ENCODE measurements at regions not wholly inside any gene's neighbourhood (a gene's known extent, or its start where the extent isn't known, plus 50 kb on each side); places are given as distances from the start of the nearest gene placed in this dataset.
"Not testable (repeated sequence)": the region's sequence is repeated elsewhere in the genome, so short reads cannot be mapped to it uniquely, and the experiment has no call there.

DNA sequence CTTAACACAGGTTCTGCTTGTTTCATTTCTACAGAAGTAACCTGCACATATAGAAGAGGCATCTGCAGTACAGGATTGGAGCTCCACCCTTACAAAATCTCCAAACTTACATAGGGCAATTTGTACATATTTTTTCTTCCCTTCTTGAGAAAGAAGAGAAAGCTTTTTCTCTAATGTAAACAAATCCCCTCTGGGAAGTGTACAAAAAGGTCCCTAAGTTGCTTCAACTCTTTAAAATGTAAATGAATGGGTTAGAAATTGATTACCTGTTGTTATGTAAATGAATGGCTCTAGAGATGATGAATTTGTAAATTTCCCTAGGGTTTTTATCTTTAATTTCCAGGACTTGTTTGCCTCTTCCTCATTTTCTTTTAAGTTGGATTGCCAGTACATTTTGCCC, 1183.7 kb downstream of the MRPL39 start:
- Histone ChIP-seq H3K4me3 (no peak overlapping the region), H3K27me3 (ENCODE audit: low read depth) (no peaks in the 10 kb centered on the region), H3K36me3 (no peaks in the 10 kb centered on the region), H3K9me3 (peaks cover 8% of the 10 kb centered on the region), H3K27ac (no peak overlapping the region), H3K4me1 (no peaks in the 10 kb centered on the region)
- DNase-seq (no peak), ATAC-seq (no peak)
- intact Hi-C loops (cut with DNase I), result no loop called here
- TF ChIP-seq, protein P1, sequence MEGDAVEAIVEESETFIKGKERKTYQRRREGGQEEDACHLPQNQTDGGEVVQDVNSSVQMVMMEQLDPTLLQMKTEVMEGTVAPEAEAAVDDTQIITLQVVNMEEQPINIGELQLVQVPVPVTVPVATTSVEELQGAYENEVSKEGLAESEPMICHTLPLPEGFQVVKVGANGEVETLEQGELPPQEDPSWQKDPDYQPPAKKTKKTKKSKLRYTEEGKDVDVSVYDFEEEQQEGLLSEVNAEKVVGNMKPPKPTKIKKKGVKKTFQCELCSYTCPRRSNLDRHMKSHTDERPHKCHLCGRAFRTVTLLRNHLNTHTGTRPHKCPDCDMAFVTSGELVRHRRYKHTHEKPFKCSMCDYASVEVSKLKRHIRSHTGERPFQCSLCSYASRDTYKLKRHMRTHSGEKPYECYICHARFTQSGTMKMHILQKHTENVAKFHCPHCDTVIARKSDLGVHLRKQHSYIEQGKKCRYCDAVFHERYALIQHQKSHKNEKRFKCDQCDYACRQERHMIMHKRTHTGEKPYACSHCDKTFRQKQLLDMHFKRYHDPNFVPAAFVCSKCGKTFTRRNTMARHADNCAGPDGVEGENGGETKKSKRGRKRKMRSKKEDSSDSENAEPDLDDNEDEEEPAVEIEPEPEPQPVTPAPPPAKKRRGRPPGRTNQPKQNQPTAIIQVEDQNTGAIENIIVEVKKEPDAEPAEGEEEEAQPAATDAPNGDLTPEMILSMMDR (IDR thresholded peaks at IDR 0.05), result no peak

DNA sequence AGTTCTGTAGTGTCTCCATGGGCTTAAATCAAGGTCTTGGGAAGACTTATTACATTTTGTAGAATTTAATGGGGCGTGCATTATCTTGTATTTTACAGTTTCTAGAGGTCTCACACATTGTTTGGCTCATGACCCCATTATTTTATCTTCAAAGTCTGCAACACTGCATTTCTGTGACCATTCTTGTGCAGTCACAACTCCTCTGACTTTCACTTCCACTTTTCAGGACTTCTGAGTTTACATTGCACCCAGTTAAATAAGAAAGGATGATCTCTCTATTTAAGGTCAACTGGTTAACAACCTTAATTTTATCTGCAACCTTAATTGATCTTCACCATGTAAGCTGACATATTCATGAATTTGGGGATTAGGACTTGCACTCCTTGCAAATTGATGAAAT, 1186.6 kb downstream of the MRPL39 start:
- Histone ChIP-seq H3K9me3 (peaks cover 8% of the 10 kb centered on the region), H3K4me1 (no peaks in the 10 kb centered on the region), H3K36me3 (no peaks in the 10 kb centered on the region), H3K4me3 (no peak overlapping the region), H3K27me3 (ENCODE audit: low read depth) (no peaks in the 10 kb centered on the region), H3K27ac (no peak overlapping the region)
- ATAC-seq (no peak), DNase-seq (no peak)
- intact Hi-C loops (cut with DNase I), result no loop called here
- TF ChIP-seq, protein P1 (IDR thresholded peaks at IDR 0.05), result no peak

DNA sequence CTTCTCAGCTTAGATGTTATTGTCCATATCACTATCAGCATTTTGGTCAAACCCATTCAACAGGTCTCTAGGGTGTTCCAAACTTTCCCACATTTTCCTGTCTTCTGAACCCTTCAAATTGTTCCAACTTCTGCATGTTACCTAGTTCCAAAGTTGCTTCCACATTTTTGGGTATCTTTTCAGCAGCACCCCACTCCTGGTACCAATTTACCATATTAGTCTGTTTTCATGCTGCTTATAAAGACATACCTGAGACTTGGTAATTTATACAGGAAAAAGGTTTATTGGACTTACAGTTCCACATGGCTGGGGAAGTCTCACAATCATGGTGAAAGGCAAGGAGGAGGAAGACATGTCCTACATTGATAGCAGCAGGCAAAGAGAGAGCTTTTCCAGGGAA, 1187.6 kb downstream of the MRPL39 start:
- DNase-seq; H3K27me3 ChIP-seq (ENCODE audit: low read depth); H3K27ac ChIP-seq; H3K4me3 ChIP-seq; H3K36me3 ChIP-seq; H3K4me1 ChIP-seq; H3K9me3 ChIP-seq; intact Hi-C loops (cut with DNase I); ATAC-seq: not testable (repeated sequence)

DNA sequence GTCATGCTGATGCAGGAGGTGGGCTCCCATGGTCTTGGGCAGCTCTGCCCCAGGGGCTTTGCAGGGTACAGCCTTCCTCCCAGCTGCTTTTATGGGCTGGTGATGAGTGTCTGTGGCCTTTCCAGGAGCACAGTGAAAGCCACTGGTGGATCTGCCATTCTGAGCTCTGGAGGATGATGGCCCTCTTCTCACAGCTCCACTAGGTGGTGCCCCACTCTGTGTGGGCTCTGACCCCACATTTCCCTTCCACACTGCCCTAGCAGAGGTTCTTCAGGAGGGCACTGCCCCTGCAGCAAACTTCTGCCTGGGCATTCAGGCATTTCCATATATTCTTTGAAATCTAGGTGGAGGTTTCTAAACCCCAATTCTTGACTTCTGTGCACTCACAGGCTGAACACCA, 1188.6 kb downstream of the MRPL39 start:
- TF ChIP-seq, protein P1 (IDR thresholded peaks at IDR 0.05), result no peak
- no peak for DNase-seq
- Histone ChIP-seq H3K36me3 (no peaks in the 10 kb centered on the region), H3K4me1 (no peaks in the 10 kb centered on the region), H3K27ac (no peak overlapping the region), H3K9me3 (peaks cover 8% of the 10 kb centered on the region), H3K27me3 (ENCODE audit: low read depth) (no peaks in the 10 kb centered on the region), H3K4me3 (no peak overlapping the region)
- no peak for ATAC-seq
- intact Hi-C loops (cut with DNase I), result no loop called here

DNA sequence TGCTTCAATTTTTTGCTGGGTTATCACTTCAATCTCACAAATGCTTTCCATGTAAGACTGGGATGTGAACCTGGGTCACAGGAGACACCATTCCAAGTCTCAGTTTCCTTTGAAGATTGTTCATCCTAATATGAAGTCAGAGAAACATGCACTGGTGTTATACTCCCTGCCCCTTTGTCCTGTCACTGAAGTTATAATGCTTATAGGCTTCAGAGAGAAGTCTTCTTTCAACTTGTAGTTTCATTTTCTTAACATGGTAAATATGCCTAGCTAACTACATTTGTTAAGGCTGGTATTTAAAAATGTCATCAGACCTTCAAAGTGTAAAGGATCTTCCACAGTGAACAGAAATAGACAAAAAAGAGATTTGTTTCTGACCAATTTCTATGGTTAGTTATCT, 1195.9 kb downstream of the MRPL39 start:
- TF ChIP-seq, protein P1 (IDR thresholded peaks at IDR 0.05), result no peak
- ATAC-seq (no peak), DNase-seq (no peak)
- Histone ChIP-seq H3K27ac (no peak overlapping the region), H3K4me3 (no peak overlapping the region), H3K27me3 (ENCODE audit: low read depth) (no peaks in the 10 kb centered on the region), H3K36me3 (no peaks in the 10 kb centered on the region), H3K9me3 (no peaks in the 10 kb centered on the region), H3K4me1 (no peaks in the 10 kb centered on the region)
- intact Hi-C loops (cut with DNase I), result no loop called here

DNA sequence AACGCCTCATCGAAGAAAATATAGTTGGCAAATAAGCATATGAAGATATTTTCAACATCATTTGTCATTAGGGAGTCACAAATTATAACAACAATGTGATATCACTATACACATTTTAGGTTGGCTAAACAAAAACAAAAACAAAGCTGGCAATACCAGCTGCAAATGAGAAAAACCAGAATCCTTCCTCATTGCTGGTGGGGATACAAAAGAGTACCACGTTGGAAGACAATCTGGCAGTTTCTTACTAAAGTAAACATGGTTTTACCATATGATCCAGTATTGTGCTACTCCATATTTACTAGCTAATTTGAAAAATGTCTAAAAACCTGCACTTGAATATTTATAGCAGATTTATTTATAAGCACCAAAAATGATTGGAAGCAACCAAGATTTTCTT, 1204.1 kb downstream of the MRPL39 start:
- Histone ChIP-seq H3K27ac (no peak overlapping the region), H3K27me3 (ENCODE audit: low read depth) (no peaks in the 10 kb centered on the region), H3K9me3 (no peaks in the 10 kb centered on the region), H3K36me3 (no peaks in the 10 kb centered on the region), H3K4me1 (no peaks in the 10 kb centered on the region), H3K4me3 (no peak overlapping the region)
- TF ChIP-seq, protein P1 (IDR thresholded peaks at IDR 0.05), result no peak
- DNase-seq, result no peak
- no peak for ATAC-seq
- intact Hi-C loops (cut with DNase I), result no loop called here
